ENCODE measurements at regions not wholly inside any gene's neighbourhood (a gene's known extent, or its start where the extent isn't known, plus 50 kb on each side); places are given as distances from the start of the nearest gene placed in this dataset.

GRCh38 chr9:90379771-90380170 is 262.9 kb downstream of the DIRAS2 start:
- no peak overlapping the region for H3K4me3 ChIP-seq
- no peak for DNase-seq
- intact Hi-C loops (cut with DNase I, micrococcal nuclease): no loop called here
- no peak for ATAC-seq
- no peak for TF ChIP-seq CTCF (IDR thresholded peaks at IDR 0.05)
- H3K4me1 ChIP-seq (ENCODE audit: low read depth): no peaks in the 10 kb centered on the region
- no peaks in the 10 kb centered on the region for H3K36me3 ChIP-seq (ENCODE audit: low read depth)
- H3K9me3 ChIP-seq: no peaks in the 10 kb centered on the region

- DNase-seq (no peak), ATAC-seq (no peak)
- H3K9me3 ChIP-seq: no peaks in the 10 kb centered on the region
- intact Hi-C loops (cut with DNase I, micrococcal nuclease): no loop called here
- no peaks in the 10 kb centered on the region for H3K4me1 ChIP-seq (ENCODE audit: low read depth)
- TF ChIP-seq CTCF (IDR thresholded peaks at IDR 0.05): no peak
- no peaks in the 10 kb centered on the region for H3K36me3 ChIP-seq (ENCODE audit: low read depth)
- no peak overlapping the region for H3K4me3 ChIP-seq
Measured at GRCh38 chr9:90385146-90385545, 257.5 kb downstream of the DIRAS2 start.

- no peak for DNase-seq
Measured at GRCh38 chr9:90393365-90394152, 249.1 kb downstream of the DIRAS2 start.

GRCh38 chr9:90394871-90395270 is 247.8 kb downstream of the DIRAS2 start:
- H3K9me3 ChIP-seq: no peaks in the 10 kb centered on the region
- ATAC-seq: no peak
- H3K4me3 ChIP-seq: no peak overlapping the region
- no peak for DNase-seq
- no peak for TF ChIP-seq CTCF (IDR thresholded peaks at IDR 0.05)
- H3K4me1 ChIP-seq (ENCODE audit: low read depth): no peaks in the 10 kb centered on the region
- no peaks in the 10 kb centered on the region for H3K36me3 ChIP-seq (ENCODE audit: low read depth)
- intact Hi-C loops (cut with DNase I, micrococcal nuclease): no loop called here

More at GRCh38 chr9:90393365-90394152, 249.1 kb downstream of the DIRAS2 start:
- H3K9me3 ChIP-seq: no peaks in the 10 kb centered on the region
- H3K36me3 ChIP-seq (ENCODE audit: low read depth): no peaks in the 10 kb centered on the region
- no peak for TF ChIP-seq CTCF (IDR thresholded peaks at IDR 0.05)
- no peak overlapping the region for H3K4me3 ChIP-seq
- H3K4me1 ChIP-seq (ENCODE audit: low read depth): no peaks in the 10 kb centered on the region
- intact Hi-C loops (cut with DNase I, micrococcal nuclease): no loop called here
- no peak for ATAC-seq

GRCh38 chr9:90400091-90400490 is 242.5 kb downstream of the DIRAS2 start:
- no peaks in the 10 kb centered on the region for H3K9me3 ChIP-seq
- H3K4me1 ChIP-seq (ENCODE audit: low read depth): no peaks in the 10 kb centered on the region
- no peak for TF ChIP-seq CTCF (IDR thresholded peaks at IDR 0.05)
- intact Hi-C loops (cut with DNase I, micrococcal nuclease): no loop called here
- H3K36me3 ChIP-seq (ENCODE audit: low read depth): no peaks in the 10 kb centered on the region
- H3K4me3 ChIP-seq: no peak overlapping the region
- ATAC-seq (no peak), DNase-seq (no peak)
